GM18520 (cell line): ENCODE measurements at regions not wholly inside any gene's neighbourhood (a gene's known extent, or its start where the extent isn't known, plus 50 kb on each side); places are given as distances from the start of the nearest gene placed in this dataset.

ENCODE experiments used
- ATAC-seq: cut with Tn5 transposase; IDR thresholded peaks from one replicate; pipeline ENCODE4 v1.9.1; 2021; ENCODE audit not compliant: unreplicated experiment

GRCh38 chr6:100269189-100269588 lies 195.5 kb downstream of the SIM1 start:
- no peak for ATAC-seq

GRCh38 chr6:100268326-100268725 lies 196.4 kb downstream of the SIM1 start:
- no peak for ATAC-seq

- ATAC-seq, result no peak
Observed at GRCh38 chr6:100267721-100268123, 197.0 kb downstream of the SIM1 start.

- no peak for ATAC-seq
Observed at GRCh38 chr6:100266494-100267401, 198.0 kb downstream of the SIM1 start.

- no peak for ATAC-seq
Observed at GRCh38 chr6:100262086-100262485, 202.6 kb downstream of the SIM1 start.

- ATAC-seq, result no peak
Observed at GRCh38 chr6:100261486-100261885, 203.2 kb downstream of the SIM1 start.

GRCh38 chr6:100260584-100260983 lies 204.1 kb downstream of the SIM1 start:
- no peak for ATAC-seq

- no peak for ATAC-seq
Observed at GRCh38 chr6:100259865-100260264, 204.9 kb downstream of the SIM1 start.

GRCh38 chr6:100258752-100259151 lies 206.0 kb downstream of the SIM1 start:
- no peak for ATAC-seq

- ATAC-seq, result peak; percentile 89
Observed at GRCh38 chr6:100257793-100258395, 206.8 kb downstream of the SIM1 start.

- ATAC-seq, result no peak
Observed at GRCh38 chr6:100255701-100256100, 209.0 kb downstream of the SIM1 start.

- no peak for ATAC-seq
Observed at GRCh38 chr6:100247123-100247522, 217.6 kb downstream of the SIM1 start.

GRCh38 chr6:100246206-100246605 lies 218.5 kb downstream of the SIM1 start:
- ATAC-seq, result no peak

GRCh38 chr6:100240798-100241197 lies 223.9 kb downstream of the SIM1 start:
- ATAC-seq, result no peak

- no peak for ATAC-seq
Observed at GRCh38 chr6:100237821-100238220, 226.9 kb downstream of the SIM1 start.

GRCh38 chr6:100236389-100236788 lies 228.3 kb downstream of the SIM1 start:
- no peak for ATAC-seq

GRCh38 chr6:100235631-100236030 lies 229.1 kb downstream of the SIM1 start:
- no peak for ATAC-seq

- ATAC-seq, result no peak
Observed at GRCh38 chr6:100234625-100235024, 230.1 kb downstream of the SIM1 start.

- ATAC-seq, result no peak
Observed at GRCh38 chr6:100232781-100233573, 231.7 kb downstream of the SIM1 start.

GRCh38 chr6:100230953-100231316 lies 233.8 kb downstream of the SIM1 start:
- no peak for ATAC-seq

- no peak for ATAC-seq
Observed at GRCh38 chr6:100230115-100230952, 234.4 kb downstream of the SIM1 start.
